Esophagus squamous epithelium (tissue), 5 donors: ENCODE measurements at regions not wholly inside any gene's neighbourhood (a gene's known extent, or its start where the extent isn't known, plus 50 kb on each side); places are given as distances from the start of the nearest gene placed in this dataset.

Experiments used
- DNase-seq: peaks from one replicate; lab custom pipeline; 2025; lab: John Stamatoyannopoulos, UW
- H3K27ac ChIP-seq, 4 donors: fragments of 200-600 bp; sonication (generic); one replicate each; pipeline ENCODE4 v1.5.1; 2016 to 2019; ENCODE audit warnings: mild to moderate bottlenecking in 1 of 4
- H3K27me3 ChIP-seq, 4 donors: fragments of 200-600 bp; sonication (generic); 1 replicate in 3 of 4; 2 replicates in 1 of 4; pipeline versions ENCODE4 v1.5.1 to v1.6.0; 2017 to 2021; ENCODE audit warnings: antibody characterized with exemption in 1 of 4
- H3K36me3 ChIP-seq, 3 donors: fragments of 200-600 bp; sonication (generic); one replicate each; pipeline ENCODE4 v1.5.1; 2016 to 2019
- H3K4me1 ChIP-seq, 3 donors: fragments of 200-600 bp; sonication (generic); one replicate each; pipeline ENCODE4 v1.5.1; 2017 to 2019
- H3K4me3 ChIP-seq, 4 donors: fragments of 200-600 bp; sonication (generic); 1 replicate in 3 of 4; 2 replicates in 1 of 4; pipeline ENCODE4 v1.5.1; 2016 to 2019; ENCODE audit warnings: mild to moderate bottlenecking in 2 of 4, moderate library complexity in 1 of 4
- H3K9me3 ChIP-seq, 3 donors: fragments of 200-600 bp; sonication (generic); one replicate each; pipeline ENCODE4 v1.5.1; 2016 to 2019
- CTCF ChIP-seq, 6 experiments: fragments of 450-650 bp in 4 of 6; fragments of 200-600 bp in 2 of 6; sonication (generic) in 2 of 6; IDR thresholded peaks; one replicate each; pipeline ENCODE4 v1.5.1; 2016 to 2019; ENCODE audit warnings: antibody characterized with exemption in 6 of 6, mild to moderate bottlenecking in 4 of 6, moderate library complexity in 4 of 6
- POLR2A ChIP-seq, 4 donors: fragments of 450-650 bp; IDR thresholded peaks; one replicate each; pipeline ENCODE4 v1.6.1; 2017; ENCODE audit warnings: antibody characterized with exemption in 4 of 4, mild to moderate bottlenecking in 4 of 4, moderate library complexity in 3 of 4
- WGBS, 2 donors: methylation state at CpG; one replicate each; pipeline ENCODE4 v1.1.5; 2018; 5-methylcytosine and 5-hydroxymethylcytosine counted together
- intact Hi-C: fragments of 100-400 bp; cut with DNase I; formaldehyde crosslinking; loops from one replicate; pipeline ENCODE4 v1.15.0; 2022
- donor health status: DM: yes; HTN: yes; CAD: no.

- Histone ChIP-seq H3K36me3 (no peaks in the 10 kb centered on the region), H3K27me3 (peaks cover 0 to 3% (median 0%) of the 10 kb centered on the region in 4 donors), H3K27ac (peak overlapping the region; percentile 12 to 76 (median 36)), H3K4me1 (peaks cover 0 to 16% (median 15%) of the 10 kb centered on the region in 3 donors), H3K4me3 (no peak overlapping the region), H3K9me3 (no peaks in the 10 kb centered on the region)
- WGBS, 2 donors: 33 to 42% methylated on average over 5 to 6 of the region's 6 CpGs
- no peak for TF ChIP-seq POLR2A (IDR thresholded peaks at IDR 0.05)
- peak in 4 of 6 experiments; percentile 9 to 31 (median 13) for TF ChIP-seq CTCF (IDR thresholded peaks at IDR 0.05)
- no peak for DNase-seq
- intact Hi-C loops: no loop called here
These were observed 56.1 kb upstream of the FHL2 start for GRCh38 chr2:105454801-105455485.

DNA sequence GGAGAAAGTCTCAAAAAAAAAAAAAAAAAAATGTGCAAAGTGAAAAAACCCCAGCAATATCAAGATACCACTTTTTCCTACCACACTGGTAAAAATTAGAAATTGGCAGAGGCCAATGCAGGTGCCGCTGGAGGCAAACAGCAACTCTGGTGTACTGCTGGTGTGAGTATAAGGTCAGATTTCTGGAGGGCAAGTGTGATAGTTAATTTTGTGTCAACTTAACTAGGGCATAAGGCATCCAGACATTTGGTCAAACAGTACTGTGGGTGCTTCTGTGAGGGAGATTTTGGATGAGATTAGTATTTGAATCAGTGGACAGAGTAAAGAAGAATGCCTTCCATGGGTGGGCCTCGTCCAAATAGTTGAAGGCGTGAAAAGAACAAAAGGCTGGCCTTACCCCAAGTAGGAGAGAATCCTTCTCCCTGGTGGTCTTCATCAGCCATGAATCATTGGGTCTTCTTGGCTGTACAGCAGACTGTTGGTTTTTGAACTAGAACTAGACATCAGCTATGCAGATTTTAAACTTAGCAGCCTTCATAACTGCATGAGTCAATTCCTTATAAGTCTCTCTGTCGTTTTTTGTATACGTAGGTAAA, 52.8 kb upstream of the FHL2 start:
- no peaks in the 10 kb centered on the region for H3K9me3 ChIP-seq
- TF ChIP-seq POLR2A (IDR thresholded peaks at IDR 0.05): no peak
- no peaks in the 10 kb centered on the region for H3K36me3 ChIP-seq
- H3K4me1 ChIP-seq: peaks cover 0 to 30% (median 15%) of the 10 kb centered on the region in 3 donors
- H3K27me3 ChIP-seq: peaks cover 0 to 3% (median 0%) of the 10 kb centered on the region in 4 donors
- intact Hi-C loops: no loop called here
- DNase-seq: no peak
- H3K4me3 ChIP-seq: no peak overlapping the region
- 73 to 83% methylated on average over 5 of the region's 5 CpGs for WGBS, 2 donors
- no peak overlapping the region for H3K27ac ChIP-seq

DNA sequence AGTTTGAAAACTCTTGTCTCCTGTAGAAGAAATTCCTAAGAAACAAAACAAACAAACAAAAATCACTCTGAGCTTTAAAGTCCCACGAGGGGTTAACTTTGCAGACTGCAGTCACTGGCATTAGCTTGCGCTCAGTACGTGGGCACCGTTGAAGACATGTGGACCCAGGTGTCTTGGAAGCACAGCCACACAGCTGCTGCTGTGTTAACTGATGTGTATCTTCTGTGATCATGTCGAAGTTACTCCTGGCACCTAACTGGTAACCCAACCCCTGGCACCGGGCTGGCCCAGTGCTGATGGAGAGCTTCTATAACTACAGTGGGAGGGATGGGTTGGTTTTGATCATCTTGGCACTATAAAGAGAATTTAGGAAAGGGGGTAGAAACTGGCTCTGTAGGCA, 51.6 kb upstream of the FHL2 start:
- peaks cover 0 to 24% (median 11%) of the 10 kb centered on the region in 3 donors for H3K4me1 ChIP-seq
- TF ChIP-seq CTCF (IDR thresholded peaks at IDR 0.05) (no peak), POLR2A (IDR thresholded peaks at IDR 0.05) (no peak)
- H3K27ac ChIP-seq: no peak overlapping the region
- no peaks in the 10 kb centered on the region for H3K36me3 ChIP-seq
- intact Hi-C loops: no loop called here
- WGBS, 2 donors: 45 to 50% methylated on average over 6 of the region's 6 CpGs
- DNase-seq: no peak
- no peaks in the 10 kb centered on the region for H3K9me3 ChIP-seq
- H3K27me3 ChIP-seq: no peaks in the 10 kb centered on the region
- H3K4me3 ChIP-seq: no peak overlapping the region

DNA sequence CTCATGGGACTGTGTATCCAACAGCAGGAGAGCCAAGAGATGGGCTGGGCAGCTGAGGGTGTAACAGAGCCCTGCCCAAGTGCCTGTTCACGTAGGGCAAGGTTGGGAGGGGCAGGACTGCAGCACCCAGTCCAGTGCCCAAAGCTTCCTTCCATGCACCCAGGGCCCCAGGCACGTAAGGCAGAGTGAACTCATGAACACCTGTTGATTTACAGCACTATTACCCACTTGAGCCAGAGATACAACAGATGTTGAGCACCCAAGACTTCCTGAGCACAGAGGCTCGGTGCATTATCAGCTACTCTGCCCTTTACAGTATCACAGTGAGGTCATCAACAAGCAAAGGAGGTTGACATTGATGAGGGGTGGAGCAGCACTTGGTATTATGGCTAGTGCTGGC, 50.2 kb upstream of the FHL2 start:
- WGBS, 2 donors: 33 to 47% methylated on average over 2 to 3 of the region's 3 CpGs
- Histone ChIP-seq H3K4me1 (peaks cover 0 to 15% (median 0%) of the 10 kb centered on the region in 3 donors), H3K9me3 (no peaks in the 10 kb centered on the region)

More for the DNA sequence above, 50.2 kb upstream of the FHL2 start:
- H3K27ac ChIP-seq: peak overlapping the region in 1 of 4 donors; percentile 35
- DNase-seq: no peak
- TF ChIP-seq POLR2A (IDR thresholded peaks at IDR 0.05) (no peak), CTCF (IDR thresholded peaks at IDR 0.05) (no peak)
- H3K36me3 ChIP-seq: no peaks in the 10 kb centered on the region
- no peaks in the 10 kb centered on the region for H3K27me3 ChIP-seq
- intact Hi-C loops: no loop called here
- H3K4me3 ChIP-seq: no peak overlapping the region
